ENCODE measurements at regions not wholly inside any gene's neighbourhood (a gene's known extent, or its start where the extent isn't known, plus 50 kb on each side); places are given as distances from the start of the nearest gene placed in this dataset.
A peak's percentile ranks its signal among the peaks of the same experiment; 100 is the strongest.

DNA sequence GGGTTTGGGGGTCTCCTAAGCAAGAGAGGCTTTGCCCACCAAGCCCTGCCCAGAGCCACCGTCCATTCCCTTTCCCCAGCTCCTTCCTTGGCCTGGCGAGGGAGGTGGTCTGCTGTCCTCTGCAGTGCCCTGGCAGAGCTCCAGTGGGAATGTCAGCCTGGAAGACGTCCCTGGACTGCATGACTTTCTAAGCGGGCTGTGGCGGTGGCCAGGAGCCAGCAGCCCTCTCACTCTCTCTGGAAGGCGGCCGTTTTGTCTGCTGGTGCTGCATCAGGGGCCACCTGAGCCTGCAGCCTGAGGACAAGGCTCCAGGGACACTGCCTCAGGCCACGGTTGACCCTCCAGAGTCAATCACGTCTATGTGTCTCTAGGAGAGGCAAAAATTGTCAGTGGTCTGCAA, 271.0 kb downstream of the SKAP2 start:
- Histone ChIP-seq H3K4me1 (ENCODE audit: control insufficient read depth in 1 of 2, insufficient read depth in 2 of 2, low read length in 2 of 2) (peaks cover 0 to 14% of the 10 kb centered on the region in 2 donors), H3K9me3 (ENCODE audit: control insufficient read depth in 1 of 2, low read length in 2 of 2) (no peaks in the 10 kb centered on the region), H3K36me3 (ENCODE audit: control insufficient read depth in 1 of 2, insufficient read depth in 2 of 2, low read length in 2 of 2) (no peaks in the 10 kb centered on the region), H3K27me3 (ENCODE audit: low read depth, low read length) (no peaks in the 10 kb centered on the region), H3K27ac (ENCODE audit: low read length) (no peak overlapping the region), H3K4me3 (ENCODE audit: low read depth in 1 of 2, low read length in 2 of 2) (no peak overlapping the region)

DNA sequence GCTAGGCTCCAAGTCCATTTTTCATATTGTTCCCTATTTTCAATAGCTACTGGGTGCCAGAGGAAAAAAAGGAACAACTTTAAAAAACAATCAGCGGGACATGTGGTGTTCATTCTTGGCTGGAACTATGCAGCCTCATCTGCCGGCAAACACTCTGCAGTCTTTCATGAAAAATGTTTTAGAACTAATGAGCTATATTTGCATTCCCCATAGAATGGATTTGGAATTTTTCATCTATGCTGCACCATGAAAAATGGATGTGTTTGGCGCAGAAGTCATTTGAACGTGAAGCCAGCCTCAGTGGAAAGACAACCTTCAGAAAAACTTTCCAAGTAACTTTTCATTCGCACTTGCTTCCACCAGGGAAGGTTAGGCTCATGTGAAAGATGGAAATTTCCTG, 270.5 kb downstream of the SKAP2 start:
- Histone ChIP-seq H3K4me3 (ENCODE audit: low read depth in 1 of 2, low read length in 2 of 2) (peak overlapping the region in 1 of 2 donors; percentile 7), H3K27me3 (ENCODE audit: low read depth, low read length) (no peaks in the 10 kb centered on the region), H3K9me3 (ENCODE audit: control insufficient read depth in 1 of 2, low read length in 2 of 2) (no peaks in the 10 kb centered on the region), H3K36me3 (ENCODE audit: control insufficient read depth in 1 of 2, insufficient read depth in 2 of 2, low read length in 2 of 2) (no peaks in the 10 kb centered on the region), H3K27ac (ENCODE audit: low read length) (no peak overlapping the region), H3K4me1 (ENCODE audit: control insufficient read depth in 1 of 2, insufficient read depth in 2 of 2, low read length in 2 of 2) (peaks cover 0 to 14% of the 10 kb centered on the region in 2 donors)

DNA sequence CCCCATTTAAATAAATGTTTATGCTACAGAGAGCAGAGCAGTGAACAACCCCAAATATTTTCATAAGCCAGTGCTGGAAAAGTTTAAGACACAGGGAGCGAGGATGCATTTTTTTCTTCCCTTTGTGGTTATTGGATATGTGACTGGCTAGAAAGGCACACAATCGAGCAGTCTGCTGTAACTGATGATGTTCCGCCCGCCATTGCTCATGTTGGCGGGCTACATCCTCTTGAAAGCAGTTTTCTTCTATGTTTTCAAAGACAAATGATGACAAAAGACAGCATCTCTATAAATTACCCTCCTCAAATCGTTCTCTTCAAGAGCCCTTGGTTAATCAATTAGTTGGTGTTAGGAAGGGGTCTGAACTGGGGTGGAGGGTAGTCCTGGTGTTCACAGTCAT, 269.8 kb downstream of the SKAP2 start:
- no peaks in the 10 kb centered on the region for H3K27me3 ChIP-seq (ENCODE audit: low read depth, low read length)
- H3K9me3 ChIP-seq (ENCODE audit: control insufficient read depth in 1 of 2, low read length in 2 of 2), result no peaks in the 10 kb centered on the region
- H3K4me3 ChIP-seq (ENCODE audit: low read depth in 1 of 2, low read length in 2 of 2), result no peak overlapping the region
- H3K27ac ChIP-seq (ENCODE audit: low read length), result no peak overlapping the region
- H3K36me3 ChIP-seq (ENCODE audit: control insufficient read depth in 1 of 2, insufficient read depth in 2 of 2, low read length in 2 of 2), result no peaks in the 10 kb centered on the region
- H3K4me1 ChIP-seq (ENCODE audit: control insufficient read depth in 1 of 2, insufficient read depth in 2 of 2, low read length in 2 of 2), result peaks cover 0 to 14% of the 10 kb centered on the region in 2 donors

DNA sequence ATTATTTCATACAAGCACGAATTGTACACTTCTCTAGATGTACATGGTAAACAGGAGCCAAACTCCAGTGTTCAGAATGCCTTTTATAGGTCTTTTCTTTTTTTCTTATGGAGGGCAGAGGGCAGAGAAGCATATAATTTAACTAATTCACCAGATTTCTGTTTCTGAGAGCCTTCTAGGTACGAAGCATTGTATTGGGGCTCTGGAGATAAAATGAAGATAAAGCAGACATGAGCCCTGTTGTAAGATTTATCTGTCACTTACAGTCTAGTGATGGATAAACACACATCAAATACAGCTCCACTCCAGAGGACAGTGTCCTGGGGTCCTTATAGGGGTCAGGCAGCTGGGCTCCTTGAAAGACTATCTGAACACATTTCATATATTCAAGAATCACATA, 265.5 kb downstream of the SKAP2 start:
- no peak overlapping the region for H3K27ac ChIP-seq (ENCODE audit: low read length)
- H3K4me1 ChIP-seq (ENCODE audit: control insufficient read depth in 1 of 2, insufficient read depth in 2 of 2, low read length in 2 of 2), result peaks cover 0 to 8% of the 10 kb centered on the region in 2 donors
- H3K27me3 ChIP-seq (ENCODE audit: low read depth, low read length), result no peaks in the 10 kb centered on the region
- no peaks in the 10 kb centered on the region for H3K36me3 ChIP-seq (ENCODE audit: control insufficient read depth in 1 of 2, insufficient read depth in 2 of 2, low read length in 2 of 2)
- H3K9me3 ChIP-seq (ENCODE audit: control insufficient read depth in 1 of 2, low read length in 2 of 2), result no peaks in the 10 kb centered on the region
- H3K4me3 ChIP-seq (ENCODE audit: low read depth in 1 of 2, low read length in 2 of 2), result no peak overlapping the region

DNA sequence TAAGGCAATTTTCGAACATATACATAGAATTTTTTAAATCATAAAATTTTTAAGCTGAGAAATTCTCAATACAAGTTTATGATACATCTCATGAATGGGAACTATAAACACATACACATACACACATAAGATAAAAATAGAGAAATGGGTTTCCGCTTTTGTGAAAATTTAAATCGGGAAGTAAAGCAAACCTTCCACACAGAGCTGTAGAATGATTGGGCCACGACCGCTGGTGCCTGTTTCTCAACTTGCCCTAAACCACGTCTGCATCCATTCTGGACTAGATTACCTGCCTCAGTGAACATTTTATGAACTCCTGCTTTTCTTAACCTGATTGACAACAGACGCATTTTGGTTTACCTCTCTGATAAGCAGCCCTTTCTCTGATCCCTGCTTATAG, 264.4 kb downstream of the SKAP2 start:
- Histone ChIP-seq H3K36me3 (ENCODE audit: control insufficient read depth in 1 of 2, insufficient read depth in 2 of 2, low read length in 2 of 2) (no peaks in the 10 kb centered on the region), H3K4me3 (ENCODE audit: low read depth in 1 of 2, low read length in 2 of 2) (no peak overlapping the region), H3K27ac (ENCODE audit: low read length) (no peak overlapping the region)

DNA sequence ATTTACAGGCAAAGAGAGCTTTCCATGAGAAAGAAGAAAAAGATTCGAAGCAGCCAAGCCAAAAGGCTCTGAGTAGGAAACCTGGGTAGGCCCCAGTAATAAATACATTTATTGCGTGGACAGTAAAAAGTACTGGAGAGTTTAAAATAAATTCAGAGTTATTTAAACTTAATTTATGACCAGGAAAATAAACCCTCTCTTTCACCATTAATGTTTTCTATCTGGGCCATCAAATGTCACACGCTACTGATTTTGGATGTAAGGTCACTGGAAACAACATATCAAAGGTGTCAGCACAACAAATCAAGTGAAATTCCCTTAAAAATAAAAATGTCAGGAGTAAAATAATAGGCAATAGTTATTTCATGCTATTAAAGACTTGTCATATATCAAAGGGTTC, 264.0 kb downstream of the SKAP2 start:
- H3K27me3 ChIP-seq (ENCODE audit: low read depth, low read length), result no peaks in the 10 kb centered on the region
- H3K4me3 ChIP-seq (ENCODE audit: low read depth in 1 of 2, low read length in 2 of 2), result no peak overlapping the region
- no peak overlapping the region for H3K27ac ChIP-seq (ENCODE audit: low read length)
- H3K9me3 ChIP-seq (ENCODE audit: control insufficient read depth in 1 of 2, low read length in 2 of 2), result no peaks in the 10 kb centered on the region
- H3K4me1 ChIP-seq (ENCODE audit: control insufficient read depth in 1 of 2, insufficient read depth in 2 of 2, low read length in 2 of 2), result no peaks in the 10 kb centered on the region
- no peaks in the 10 kb centered on the region for H3K36me3 ChIP-seq (ENCODE audit: control insufficient read depth in 1 of 2, insufficient read depth in 2 of 2, low read length in 2 of 2)

More for the DNA sequence above, 264.4 kb downstream of the SKAP2 start:
- H3K9me3 ChIP-seq (ENCODE audit: control insufficient read depth in 1 of 2, low read length in 2 of 2), result no peaks in the 10 kb centered on the region
- H3K27me3 ChIP-seq (ENCODE audit: low read depth, low read length), result no peaks in the 10 kb centered on the region
- no peaks in the 10 kb centered on the region for H3K4me1 ChIP-seq (ENCODE audit: control insufficient read depth in 1 of 2, insufficient read depth in 2 of 2, low read length in 2 of 2)

DNA sequence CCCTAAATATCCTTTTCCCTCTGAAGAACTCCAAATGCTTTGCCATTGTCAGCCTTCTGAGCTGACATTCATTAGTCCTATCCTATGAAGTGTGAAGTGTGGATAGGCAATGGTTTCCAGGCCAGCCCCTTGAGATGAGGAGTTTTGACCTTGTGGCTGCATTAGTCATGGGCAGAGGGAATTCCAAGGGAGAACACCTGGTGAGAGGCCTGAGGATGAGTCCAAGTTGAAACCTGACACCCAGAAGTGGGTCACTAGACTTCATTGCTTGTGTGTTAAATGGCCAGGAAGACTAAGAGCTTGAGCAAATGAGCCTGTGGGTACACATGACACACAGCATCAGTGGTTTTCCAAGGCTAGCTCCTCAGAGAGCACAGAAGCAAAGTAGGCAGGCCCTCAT, 260.8 kb downstream of the SKAP2 start:
- H3K4me3 ChIP-seq (ENCODE audit: low read depth in 1 of 2, low read length in 2 of 2), result no peak overlapping the region
- no peaks in the 10 kb centered on the region for H3K9me3 ChIP-seq (ENCODE audit: control insufficient read depth in 1 of 2, low read length in 2 of 2)
- H3K27ac ChIP-seq (ENCODE audit: low read length), result no peak overlapping the region
- H3K4me1 ChIP-seq (ENCODE audit: control insufficient read depth in 1 of 2, insufficient read depth in 2 of 2, low read length in 2 of 2), result no peaks in the 10 kb centered on the region
- no peaks in the 10 kb centered on the region for H3K36me3 ChIP-seq (ENCODE audit: control insufficient read depth in 1 of 2, insufficient read depth in 2 of 2, low read length in 2 of 2)
- no peaks in the 10 kb centered on the region for H3K27me3 ChIP-seq (ENCODE audit: low read depth, low read length)

DNA sequence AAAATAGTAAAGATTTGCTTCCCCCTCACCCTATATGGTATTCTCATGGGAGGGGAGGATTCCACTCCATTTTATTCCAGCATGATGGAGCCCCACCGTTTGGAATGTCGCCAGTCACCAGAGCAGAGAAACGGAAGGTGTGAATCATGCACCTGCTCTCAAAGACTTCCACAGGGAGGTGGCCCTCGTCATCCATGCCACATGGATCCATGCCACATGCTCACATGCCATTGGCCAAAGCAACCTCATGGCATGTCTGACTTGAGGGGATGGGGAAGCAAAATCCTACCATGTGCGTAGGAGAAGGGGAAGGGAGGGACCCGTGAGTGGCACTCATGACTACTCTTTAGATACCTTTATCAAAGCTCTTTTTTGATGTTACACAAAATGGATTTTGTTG, 256.0 kb downstream of the SKAP2 start:
- no peak overlapping the region for H3K4me3 ChIP-seq (ENCODE audit: low read depth in 1 of 2, low read length in 2 of 2)
- no peaks in the 10 kb centered on the region for H3K27me3 ChIP-seq (ENCODE audit: low read depth, low read length)
- H3K4me1 ChIP-seq (ENCODE audit: control insufficient read depth in 1 of 2, insufficient read depth in 2 of 2, low read length in 2 of 2), result no peaks in the 10 kb centered on the region
- no peaks in the 10 kb centered on the region for H3K36me3 ChIP-seq (ENCODE audit: control insufficient read depth in 1 of 2, insufficient read depth in 2 of 2, low read length in 2 of 2)
- no peaks in the 10 kb centered on the region for H3K9me3 ChIP-seq (ENCODE audit: control insufficient read depth in 1 of 2, low read length in 2 of 2)
- no peak overlapping the region for H3K27ac ChIP-seq (ENCODE audit: low read length)

DNA sequence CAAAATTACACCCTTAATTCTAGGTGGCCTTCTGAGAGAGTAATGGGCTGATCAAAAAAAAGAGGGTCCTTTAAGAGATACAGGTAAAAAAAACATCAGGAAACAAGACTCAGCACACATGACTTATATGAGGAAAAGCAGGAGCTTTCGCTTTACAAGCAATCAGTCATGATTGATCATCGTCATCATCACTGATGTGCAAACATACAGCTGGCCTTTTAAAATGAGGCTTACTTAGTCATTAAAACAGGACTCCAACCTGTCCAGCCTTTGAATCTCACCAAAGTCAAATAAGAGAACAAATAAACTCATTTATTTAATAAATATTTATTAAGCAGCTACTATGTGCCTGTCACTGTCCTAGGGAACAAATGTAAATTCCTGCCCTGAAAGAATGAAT, 255.3 kb downstream of the SKAP2 start:
- Histone ChIP-seq H3K4me3 (ENCODE audit: low read depth in 1 of 2, low read length in 2 of 2) (no peak overlapping the region), H3K4me1 (ENCODE audit: control insufficient read depth in 1 of 2, insufficient read depth in 2 of 2, low read length in 2 of 2) (no peaks in the 10 kb centered on the region)

DNA sequence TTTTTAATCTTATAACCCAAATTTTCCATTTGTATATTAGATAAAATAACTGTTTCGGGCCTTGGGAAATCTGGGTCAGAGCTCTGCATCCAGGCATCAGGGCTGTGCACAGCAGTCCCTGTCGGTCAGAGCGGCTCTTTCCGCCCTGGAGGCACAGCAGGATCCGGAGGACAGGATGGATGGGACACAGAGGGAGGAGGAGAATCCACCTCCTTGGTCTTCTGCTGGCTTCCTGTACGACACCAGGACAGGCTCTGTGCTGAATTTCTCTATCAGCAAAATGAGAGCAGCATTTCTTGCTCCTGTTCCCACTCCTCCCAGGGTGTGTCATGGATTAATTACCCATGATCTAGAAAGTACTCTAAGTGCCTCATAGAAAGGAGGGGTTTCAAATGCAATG, 254.9 kb downstream of the SKAP2 start:
- Histone ChIP-seq H3K36me3 (ENCODE audit: control insufficient read depth in 1 of 2, insufficient read depth in 2 of 2, low read length in 2 of 2) (no peaks in the 10 kb centered on the region), H3K4me1 (ENCODE audit: control insufficient read depth in 1 of 2, insufficient read depth in 2 of 2, low read length in 2 of 2) (no peaks in the 10 kb centered on the region), H3K4me3 (ENCODE audit: low read depth in 1 of 2, low read length in 2 of 2) (no peak overlapping the region), H3K27ac (ENCODE audit: low read length) (no peak overlapping the region), H3K9me3 (ENCODE audit: control insufficient read depth in 1 of 2, low read length in 2 of 2) (no peaks in the 10 kb centered on the region), H3K27me3 (ENCODE audit: low read depth, low read length) (no peaks in the 10 kb centered on the region)

More for the DNA sequence above, 255.3 kb downstream of the SKAP2 start:
- no peak overlapping the region for H3K27ac ChIP-seq (ENCODE audit: low read length)
- H3K27me3 ChIP-seq (ENCODE audit: low read depth, low read length), result no peaks in the 10 kb centered on the region
- no peaks in the 10 kb centered on the region for H3K36me3 ChIP-seq (ENCODE audit: control insufficient read depth in 1 of 2, insufficient read depth in 2 of 2, low read length in 2 of 2)
- no peaks in the 10 kb centered on the region for H3K9me3 ChIP-seq (ENCODE audit: control insufficient read depth in 1 of 2, low read length in 2 of 2)

DNA sequence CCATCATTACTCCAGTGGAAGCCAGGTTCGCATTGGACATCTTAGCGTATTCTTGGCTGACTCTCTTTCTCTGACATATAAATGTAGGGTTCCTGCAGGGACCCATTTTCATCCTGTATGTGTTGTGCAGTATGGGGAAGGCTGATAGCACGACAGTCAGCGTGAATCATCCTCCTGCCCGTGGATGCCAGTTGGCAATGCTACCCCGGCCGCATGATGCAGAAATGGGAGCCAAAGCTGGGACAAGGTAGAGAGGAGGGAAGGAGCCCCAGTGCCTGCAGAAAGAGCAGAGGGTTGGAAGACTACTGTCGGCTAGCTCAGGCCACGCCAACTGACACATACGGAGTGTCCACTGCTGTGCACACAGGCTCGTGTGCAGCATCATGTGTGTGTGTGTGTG, 251.6 kb downstream of the SKAP2 start:
- no peak overlapping the region for H3K4me3 ChIP-seq (ENCODE audit: low read depth in 1 of 2, low read length in 2 of 2)
- peaks cover 0 to 3% of the 10 kb centered on the region in 2 donors for H3K36me3 ChIP-seq (ENCODE audit: control insufficient read depth in 1 of 2, insufficient read depth in 2 of 2, low read length in 2 of 2)
- no peaks in the 10 kb centered on the region for H3K27me3 ChIP-seq (ENCODE audit: low read depth, low read length)
- H3K27ac ChIP-seq (ENCODE audit: low read length), result no peak overlapping the region
- no peaks in the 10 kb centered on the region for H3K9me3 ChIP-seq (ENCODE audit: control insufficient read depth in 1 of 2, low read length in 2 of 2)
- H3K4me1 ChIP-seq (ENCODE audit: control insufficient read depth in 1 of 2, insufficient read depth in 2 of 2, low read length in 2 of 2), result no peaks in the 10 kb centered on the region

DNA sequence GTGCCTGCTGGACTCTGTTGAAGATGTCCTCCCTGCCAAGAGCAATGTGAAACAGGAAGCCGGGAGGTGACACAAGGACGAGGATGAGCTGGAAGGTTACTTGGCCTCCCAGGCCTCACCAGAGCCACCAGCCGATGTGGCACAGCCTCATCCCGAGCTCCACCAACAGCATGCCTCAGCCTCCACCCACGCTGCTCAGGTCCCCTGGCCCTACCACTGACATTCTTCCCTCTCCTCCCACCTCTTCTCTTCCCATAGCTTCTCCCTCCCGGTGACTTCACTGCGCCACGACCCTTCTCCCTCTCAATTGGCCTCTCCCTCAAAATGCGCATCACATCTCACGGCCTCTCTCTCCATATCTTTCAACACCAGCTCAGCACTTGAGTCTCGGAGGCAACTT, 249.9 kb downstream of the SKAP2 start:
- Histone ChIP-seq H3K27me3 (ENCODE audit: low read depth, low read length) (no peaks in the 10 kb centered on the region), H3K4me3 (ENCODE audit: low read depth in 1 of 2, low read length in 2 of 2) (no peak overlapping the region), H3K9me3 (ENCODE audit: control insufficient read depth in 1 of 2, low read length in 2 of 2) (no peaks in the 10 kb centered on the region), H3K4me1 (ENCODE audit: control insufficient read depth in 1 of 2, insufficient read depth in 2 of 2, low read length in 2 of 2) (no peaks in the 10 kb centered on the region), H3K36me3 (ENCODE audit: control insufficient read depth in 1 of 2, insufficient read depth in 2 of 2, low read length in 2 of 2) (peaks cover 0 to 3% of the 10 kb centered on the region in 2 donors), H3K27ac (ENCODE audit: low read length) (no peak overlapping the region)

Data from muscle layer of duodenum (tissue), 2 donors.